NT2/D1 (cell line): ENCODE measurements at regions not wholly inside any gene's neighbourhood (a gene's known extent, or its start where the extent isn't known, plus 50 kb on each side); places are given as distances from the start of the nearest gene placed in this dataset.

Source experiments
- DNase-seq: peaks from one replicate; pipeline ENCODE4 v3.0.0-alpha.2; 2011; ENCODE audit warnings: low read depth, low spot score
- H3K27me3 ChIP-seq: 2 replicates; pipeline ENCODE4 v1.6.0; 2011; ENCODE audit warnings: mild to moderate bottlenecking; ENCODE audit not compliant: insufficient read length, insufficient read depth
- H3K36me3 ChIP-seq: 2 replicates; pipeline ENCODE4 v1.6.1; 2011; ENCODE audit warnings: mild to moderate bottlenecking, low read length, mixed read lengths; ENCODE audit not compliant: insufficient read depth, insufficient read length
- H3K4me1 ChIP-seq: 2 replicates; pipeline ENCODE4 v1.5.1; 2011; ENCODE audit not compliant: insufficient read depth, insufficient read length
- H3K4me3 ChIP-seq: 2 replicates; pipeline ENCODE4 v1.5.1; 2011; ENCODE audit warnings: low read depth; ENCODE audit not compliant: insufficient read length
- H3K9ac ChIP-seq: 2 replicates; pipeline ENCODE4 v1.6.0; 2011; ENCODE audit warnings: low read depth; ENCODE audit not compliant: insufficient read length
- H3K9me3 ChIP-seq: 2 replicates; pipeline ENCODE4 v1.5.1; 2011; ENCODE audit warnings: mild to moderate bottlenecking, low read length; ENCODE audit not compliant: insufficient read depth
- SUZ12 ChIP-seq: IDR thresholded peaks from 2 replicates; pipeline ENCODE4 v1.6.1; 2011; ENCODE audit not compliant: insufficient read length, insufficient read depth; ENCODE audit errors: extremely low read depth
- YY1 ChIP-seq: IDR thresholded peaks from 2 replicates; pipeline ENCODE4 v1.6.1; 2011; ENCODE audit not compliant: insufficient read length, insufficient read depth
- ZNF274 ChIP-seq: IDR thresholded peaks from 2 replicates; pipeline ENCODE4 v1.6.1; 2011; ENCODE audit warnings: mild to moderate bottlenecking, low read depth, low read length

GRCh38 chr7:51458693-51459092, 142.1 kb upstream of the COBL start:
- Histone ChIP-seq H3K27me3 (no peaks in the 10 kb centered on the region), H3K9ac (no peak overlapping the region), H3K4me1 (peaks cover 3% of the 10 kb centered on the region), H3K4me3 (no peak overlapping the region), H3K9me3 (no peaks in the 10 kb centered on the region), H3K36me3 (no peaks in the 10 kb centered on the region)
- no peak for TF ChIP-seq ZNF274
- TF ChIP-seq YY1, result no peak
- TF ChIP-seq SUZ12, result no peak
- DNase-seq, result no peak

GRCh38 chr7:51457079-51457478, 140.5 kb upstream of the COBL start:
- Histone ChIP-seq H3K9me3 (no peaks in the 10 kb centered on the region), H3K9ac (no peak overlapping the region), H3K4me3 (no peak overlapping the region), H3K27me3 (no peaks in the 10 kb centered on the region), H3K36me3 (no peaks in the 10 kb centered on the region), H3K4me1 (peaks cover 3% of the 10 kb centered on the region)
- DNase-seq, result no peak
- TF ChIP-seq YY1, result no peak
- no peak for TF ChIP-seq SUZ12
- no peak for TF ChIP-seq ZNF274

DNA sequence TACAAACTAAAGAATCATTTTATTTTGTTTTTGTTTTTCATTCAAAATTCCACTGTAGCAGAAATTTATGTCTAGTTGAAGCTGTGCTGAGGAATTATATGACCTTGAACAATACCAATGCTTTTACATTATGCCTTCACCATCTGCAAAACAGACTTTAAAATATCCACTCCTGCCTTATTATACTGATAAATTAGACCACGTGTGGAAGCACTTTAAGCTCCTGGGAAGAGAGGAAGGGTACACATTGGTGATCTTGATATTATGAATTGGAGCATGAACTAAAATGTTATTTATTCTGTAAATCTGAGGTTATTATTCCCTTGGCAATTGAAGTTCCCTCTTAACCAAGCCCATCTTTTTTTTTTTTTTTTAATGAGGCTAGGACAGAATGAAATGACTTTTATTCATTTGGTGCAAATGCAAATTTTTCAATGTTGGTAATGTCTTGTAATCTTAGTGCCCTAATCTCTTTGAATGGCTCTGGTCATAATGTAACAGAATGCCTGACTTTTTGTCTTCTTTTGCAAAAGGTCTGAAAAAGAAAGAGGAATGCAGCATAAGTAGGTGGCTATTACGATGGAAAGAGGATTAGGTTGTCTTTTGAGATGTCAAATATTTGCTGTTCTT, 139.9 kb upstream of the COBL start:
- peaks cover 5% of the 10 kb centered on the region for H3K4me1 ChIP-seq

GRCh38 chr7:51455948-51456347, 139.3 kb upstream of the COBL start:
- no peak for DNase-seq
- H3K27me3 ChIP-seq, result no peaks in the 10 kb centered on the region
- peaks cover 11% of the 10 kb centered on the region for H3K4me1 ChIP-seq
- H3K9ac ChIP-seq, result no peak overlapping the region
- no peaks in the 10 kb centered on the region for H3K36me3 ChIP-seq
- H3K9me3 ChIP-seq, result no peaks in the 10 kb centered on the region
- no peak overlapping the region for H3K4me3 ChIP-seq
- TF ChIP-seq YY1 (no peak), SUZ12 (no peak), ZNF274 (no peak)

More for the DNA sequence above, 139.9 kb upstream of the COBL start:
- DNase-seq, result no peak
- no peak for TF ChIP-seq SUZ12
- TF ChIP-seq YY1, result no peak
- no peak for TF ChIP-seq ZNF274
- no peak overlapping the region for H3K9ac ChIP-seq
- no peaks in the 10 kb centered on the region for H3K27me3 ChIP-seq
- H3K4me3 ChIP-seq, result no peak overlapping the region
- H3K36me3 ChIP-seq, result no peaks in the 10 kb centered on the region
- H3K9me3 ChIP-seq, result no peaks in the 10 kb centered on the region

GRCh38 chr7:51455513-51455912, 138.9 kb upstream of the COBL start:
- no peak overlapping the region for H3K4me3 ChIP-seq
- H3K4me1 ChIP-seq, result peaks cover 11% of the 10 kb centered on the region
- DNase-seq, result no peak
- no peak for TF ChIP-seq ZNF274
- no peak for TF ChIP-seq SUZ12
- TF ChIP-seq YY1, result no peak
- no peaks in the 10 kb centered on the region for H3K36me3 ChIP-seq
- no peaks in the 10 kb centered on the region for H3K9me3 ChIP-seq
- H3K27me3 ChIP-seq, result no peaks in the 10 kb centered on the region
- H3K9ac ChIP-seq, result no peak overlapping the region

- no peaks in the 10 kb centered on the region for H3K27me3 ChIP-seq
- H3K9ac ChIP-seq, result no peak overlapping the region
- H3K4me3 ChIP-seq, result no peak overlapping the region
- DNase-seq, result no peak
- H3K9me3 ChIP-seq, result no peaks in the 10 kb centered on the region
- TF ChIP-seq ZNF274 (no peak), YY1 (no peak), SUZ12 (no peak)
- H3K4me1 ChIP-seq, result peaks cover 11% of the 10 kb centered on the region
- H3K36me3 ChIP-seq, result no peaks in the 10 kb centered on the region
Measured at GRCh38 chr7:51455086-51455485, 138.5 kb upstream of the COBL start.

- Histone ChIP-seq H3K9me3 (no peaks in the 10 kb centered on the region), H3K9ac (no peak overlapping the region), H3K4me3 (no peak overlapping the region), H3K27me3 (no peaks in the 10 kb centered on the region), H3K36me3 (no peaks in the 10 kb centered on the region), H3K4me1 (peaks cover 15% of the 10 kb centered on the region)
- TF ChIP-seq YY1 (no peak), ZNF274 (no peak)
- no peak for DNase-seq
Measured at GRCh38 chr7:51452694-51453093, 136.1 kb upstream of the COBL start.
